HAP-1 (cell line): ENCODE measurements at regions not wholly inside any gene's neighbourhood (a gene's known extent, or its start where the extent isn't known, plus 50 kb on each side); places are given as distances from the start of the nearest gene placed in this dataset.

Experiments used
- DNase-seq, 2 experiments: peaks; one replicate each; pipeline ENCODE4 v3.0.0-alpha.2; 2016 to 2020; ENCODE audit warnings: low spot score in 2 of 2
- H3K27me3 ChIP-seq: fragments of 250-450 bp; sonication (Bioruptor Pico); 2 replicates; pipeline ENCODE4 v1.5.1; 2020; ENCODE audit warnings: low read depth, mild to moderate bottlenecking, moderate library complexity
- H3K36me3 ChIP-seq: fragments of 250-450 bp; sonication (Bioruptor Pico); replicated peaks from 2 replicates; pipeline ENCODE4 v1.5.1; 2020; ENCODE audit warnings: mild to moderate bottlenecking
- H3K4me1 ChIP-seq: fragments of 250-450 bp; sonication (Bioruptor Pico); 2 replicates; pipeline ENCODE4 v1.5.1; 2020; ENCODE audit warnings: mild to moderate bottlenecking
- H3K4me3 ChIP-seq: fragments of 250-450 bp; sonication (Bioruptor Pico); 2 replicates; pipeline ENCODE4 v1.5.1; 2020; ENCODE audit warnings: mild to moderate bottlenecking, moderate library complexity
- H3K9me3 ChIP-seq: fragments of 250-450 bp; sonication (Bioruptor Pico); 2 replicates; pipeline ENCODE4 v1.5.1; 2020; ENCODE audit warnings: mild to moderate bottlenecking, moderate library complexity
- in situ Hi-C: fragments of 300-500 bp; cut with MboI; formaldehyde crosslinking; loops from 3 replicates; pipeline ENCODE4 v1.14.3; 2020; ENCODE audit warnings: low sequenced_read_pairs, inconsistent platforms, mixed read lengths

- H3K4me3 ChIP-seq: no peak overlapping the region
- peaks cover 16% of the 10 kb centered on the region for H3K4me1 ChIP-seq
- in situ Hi-C loops: no loop called here
- no peaks in the 10 kb centered on the region for H3K36me3 ChIP-seq
- no peaks in the 10 kb centered on the region for H3K9me3 ChIP-seq
- H3K27me3 ChIP-seq: no peaks in the 10 kb centered on the region
- DNase-seq: no peak
Measured at GRCh38 chr9:107546859-107547258, 57.3 kb upstream of the KLF4 start.

GRCh38 chr9:107545036-107545435 lies 55.5 kb upstream of the KLF4 start:
- in situ Hi-C loops: no loop called here
- DNase-seq: peak; percentile 52 to 98
- Histone ChIP-seq H3K4me1 (peaks cover 16% of the 10 kb centered on the region), H3K27me3 (no peaks in the 10 kb centered on the region), H3K36me3 (no peaks in the 10 kb centered on the region), H3K4me3 (no peak overlapping the region), H3K9me3 (no peaks in the 10 kb centered on the region)

GRCh38 chr9:107542411-107543157 lies 53.0 kb upstream of the KLF4 start:
- no peak overlapping the region for H3K4me3 ChIP-seq
- in situ Hi-C loops: no loop called here
- peaks cover 16% of the 10 kb centered on the region for H3K4me1 ChIP-seq
- no peak for DNase-seq
- H3K27me3 ChIP-seq: no peaks in the 10 kb centered on the region
- no peaks in the 10 kb centered on the region for H3K36me3 ChIP-seq
- H3K9me3 ChIP-seq: no peaks in the 10 kb centered on the region

DNA sequence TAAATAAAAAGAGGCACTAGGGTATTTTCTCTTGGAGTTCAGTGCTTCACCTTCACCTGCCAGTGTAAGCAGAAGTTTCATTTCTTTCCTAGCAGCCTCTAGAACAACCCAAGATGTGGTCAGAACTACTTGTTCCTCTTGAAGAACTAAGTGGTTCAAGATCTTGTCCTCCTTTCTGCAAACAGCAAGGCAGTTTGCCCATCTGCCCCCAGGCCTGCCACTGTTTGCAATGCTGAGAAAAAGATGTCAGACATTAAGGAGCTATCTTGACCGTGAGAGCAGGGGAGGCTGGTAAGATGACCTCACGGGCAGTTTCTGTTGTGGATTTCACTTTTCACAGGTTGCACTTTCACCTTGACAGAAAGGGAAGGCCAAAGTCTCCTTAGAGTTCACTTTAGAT lies 52.0 kb upstream of the KLF4 start:
- H3K36me3 ChIP-seq: no peaks in the 10 kb centered on the region
- no peaks in the 10 kb centered on the region for H3K9me3 ChIP-seq
- H3K27me3 ChIP-seq: no peaks in the 10 kb centered on the region
- H3K4me3 ChIP-seq: no peak overlapping the region
- H3K4me1 ChIP-seq: peaks cover 18% of the 10 kb centered on the region
- in situ Hi-C loops: no loop called here
- no peak for DNase-seq

DNA sequence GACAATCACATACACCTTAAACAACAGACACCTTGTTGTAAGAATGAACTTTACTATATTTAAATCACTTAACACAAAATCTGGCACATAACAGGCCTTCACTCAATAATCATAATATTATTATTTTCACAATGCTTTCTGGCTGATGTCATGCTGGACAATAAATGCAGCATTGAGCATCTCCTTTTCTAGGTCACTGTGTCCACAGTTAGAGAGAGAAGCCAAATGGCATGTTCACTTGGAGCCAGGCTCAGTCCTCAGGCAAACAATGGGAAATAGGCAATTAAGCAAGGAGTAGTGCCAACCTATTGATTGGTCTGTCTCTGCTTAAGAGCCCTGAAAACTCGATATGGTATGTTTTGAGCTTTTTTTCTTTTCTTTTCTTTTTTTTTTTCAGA lies 50.6 kb upstream of the KLF4 start:
- H3K27me3 ChIP-seq: no peaks in the 10 kb centered on the region
- no peaks in the 10 kb centered on the region for H3K9me3 ChIP-seq
- no peak for DNase-seq
- H3K4me1 ChIP-seq: peaks cover 10% of the 10 kb centered on the region
- in situ Hi-C loops: no loop called here
- H3K4me3 ChIP-seq: no peak overlapping the region
- H3K36me3 ChIP-seq: no peaks in the 10 kb centered on the region

DNA sequence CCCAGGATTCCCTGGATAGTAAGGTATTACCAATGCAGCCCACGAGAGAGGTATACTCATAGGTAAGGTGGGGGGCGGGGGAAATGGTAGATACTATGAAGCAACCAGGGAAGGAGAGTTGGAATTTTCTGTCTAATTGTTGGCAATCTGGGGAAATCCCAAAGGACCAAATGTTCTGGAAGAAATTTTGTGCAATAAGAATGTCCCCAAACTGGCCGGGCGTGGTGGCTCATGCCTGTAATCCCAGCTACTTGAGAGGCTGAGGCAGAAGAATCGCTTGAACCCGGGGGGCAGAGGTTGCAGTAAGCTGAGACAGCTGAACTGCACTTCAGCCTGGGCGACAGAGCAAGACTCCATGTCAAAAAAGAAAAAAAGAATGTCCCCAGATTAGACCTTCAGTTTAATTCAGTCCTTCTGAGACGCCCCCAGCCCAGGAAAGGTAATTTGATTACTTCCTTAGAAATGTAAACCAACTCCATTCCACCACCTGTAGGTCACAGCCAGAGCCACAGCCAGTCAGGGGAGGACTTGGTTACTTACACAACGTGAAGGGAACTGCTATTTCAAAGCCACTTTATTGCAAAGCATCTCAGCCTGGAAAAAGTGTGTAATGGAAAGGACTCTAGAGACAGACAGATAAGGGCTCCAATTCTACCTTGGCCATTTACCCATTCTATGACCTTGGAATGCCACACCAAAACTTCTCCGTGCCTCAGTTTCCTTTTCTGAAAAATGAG lies 50.0 kb upstream of the KLF4 start:
- Histone ChIP-seq H3K9me3 (no peaks in the 10 kb centered on the region), H3K4me1 (peaks cover 7% of the 10 kb centered on the region), H3K4me3 (no peak overlapping the region), H3K36me3 (no peaks in the 10 kb centered on the region), H3K27me3 (no peaks in the 10 kb centered on the region)
- in situ Hi-C loops: no loop called here
- DNase-seq: peak in 1 of 2 experiments; percentile 27
